Forelimb muscle (tissue), 1 donor: ENCODE measurements at regions not wholly inside any gene's neighbourhood (a gene's known extent, or its start where the extent isn't known, plus 50 kb on each side); places are given as distances from the start of the nearest gene placed in this dataset.
"Not testable (repeated sequence)": the region's sequence is repeated elsewhere in the genome, so short reads cannot be mapped to it uniquely, and the experiment has no call there.

Source experiments
- DNase-seq: peaks from one replicate; pipeline ENCODE4 v3.0.0-alpha.2; 2013; ENCODE audit warnings: low read depth

GRCh38 chr18:76643996-76644395 lies 149.0 kb upstream of the ZNF516 start:
- DNase-seq, result no peak

DNA sequence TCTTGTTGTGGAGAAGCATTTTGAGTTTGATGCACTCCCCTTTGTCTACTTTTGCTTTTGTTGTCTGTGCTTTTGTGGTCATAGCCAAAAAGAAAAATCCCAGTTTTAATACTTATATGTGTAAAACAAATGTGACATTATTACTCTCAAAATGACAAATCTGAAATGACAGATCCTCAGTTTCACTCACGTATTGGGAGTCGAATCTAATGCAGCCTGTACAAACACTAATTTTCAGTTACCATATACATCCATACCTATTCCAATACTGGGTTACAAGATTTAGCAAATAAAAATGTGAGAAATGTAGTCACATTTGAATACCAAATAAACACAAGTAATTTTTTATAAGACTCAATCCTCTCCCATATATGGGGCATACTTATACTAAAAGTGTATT lies 148.2 kb upstream of the ZNF516 start:
- DNase-seq, result no peak

DNA sequence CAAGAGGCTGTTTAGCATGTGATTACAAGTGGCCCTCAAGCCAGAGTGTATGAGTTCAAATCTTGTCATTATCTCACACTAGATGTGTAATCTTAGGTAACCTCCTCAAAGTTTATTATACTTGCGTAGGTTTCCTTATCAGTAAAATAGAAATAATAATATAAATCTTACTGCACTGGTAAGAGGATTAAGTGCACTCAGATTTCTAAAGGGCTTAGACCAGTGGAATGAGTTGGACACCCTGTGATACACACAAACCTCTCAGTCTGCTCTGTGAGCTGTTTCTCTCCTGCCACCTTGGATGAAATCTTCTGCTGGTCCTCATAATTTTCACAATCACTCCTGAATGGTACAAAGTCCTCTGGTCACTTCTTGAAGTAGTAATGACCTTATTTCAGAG lies 145.4 kb upstream of the ZNF516 start:
- DNase-seq, result no peak

GRCh38 chr18:76634564-76634963 lies 139.5 kb upstream of the ZNF516 start:
- no peak for DNase-seq

- DNase-seq, result no peak
Observed at GRCh38 chr18:76633588-76634269, 138.7 kb upstream of the ZNF516 start.

DNA sequence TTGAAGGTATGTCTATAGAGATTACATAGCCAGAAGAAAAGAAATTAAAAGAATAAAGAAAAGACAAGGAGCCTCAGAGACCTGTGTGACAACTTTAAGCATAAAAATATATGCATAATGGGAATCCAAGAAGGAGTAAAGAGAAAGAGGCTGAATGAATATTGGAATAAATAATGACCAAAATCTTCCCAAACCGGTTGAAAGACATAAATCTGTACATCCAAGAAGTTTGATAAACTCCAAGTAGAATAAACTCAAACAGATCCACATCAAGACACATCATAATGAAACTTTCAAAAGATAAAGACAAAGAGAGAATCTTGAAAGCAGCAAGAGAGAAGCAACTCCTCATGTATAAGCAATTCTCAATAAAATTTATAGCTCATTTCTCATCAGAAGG lies 132.4 kb upstream of the ZNF516 start:
- DNase-seq, result no peak

- no peak for DNase-seq
Observed at GRCh38 chr18:76626991-76627390, 131.9 kb upstream of the ZNF516 start.

- DNase-seq, result no peak
Observed at GRCh38 chr18:76622651-76623050, 127.6 kb upstream of the ZNF516 start.

- DNase-seq, result no peak
Observed at GRCh38 chr18:76621782-76622495, 126.9 kb upstream of the ZNF516 start.

- DNase-seq, result no peak
Observed at GRCh38 chr18:76621226-76621625, 126.2 kb upstream of the ZNF516 start.

DNA sequence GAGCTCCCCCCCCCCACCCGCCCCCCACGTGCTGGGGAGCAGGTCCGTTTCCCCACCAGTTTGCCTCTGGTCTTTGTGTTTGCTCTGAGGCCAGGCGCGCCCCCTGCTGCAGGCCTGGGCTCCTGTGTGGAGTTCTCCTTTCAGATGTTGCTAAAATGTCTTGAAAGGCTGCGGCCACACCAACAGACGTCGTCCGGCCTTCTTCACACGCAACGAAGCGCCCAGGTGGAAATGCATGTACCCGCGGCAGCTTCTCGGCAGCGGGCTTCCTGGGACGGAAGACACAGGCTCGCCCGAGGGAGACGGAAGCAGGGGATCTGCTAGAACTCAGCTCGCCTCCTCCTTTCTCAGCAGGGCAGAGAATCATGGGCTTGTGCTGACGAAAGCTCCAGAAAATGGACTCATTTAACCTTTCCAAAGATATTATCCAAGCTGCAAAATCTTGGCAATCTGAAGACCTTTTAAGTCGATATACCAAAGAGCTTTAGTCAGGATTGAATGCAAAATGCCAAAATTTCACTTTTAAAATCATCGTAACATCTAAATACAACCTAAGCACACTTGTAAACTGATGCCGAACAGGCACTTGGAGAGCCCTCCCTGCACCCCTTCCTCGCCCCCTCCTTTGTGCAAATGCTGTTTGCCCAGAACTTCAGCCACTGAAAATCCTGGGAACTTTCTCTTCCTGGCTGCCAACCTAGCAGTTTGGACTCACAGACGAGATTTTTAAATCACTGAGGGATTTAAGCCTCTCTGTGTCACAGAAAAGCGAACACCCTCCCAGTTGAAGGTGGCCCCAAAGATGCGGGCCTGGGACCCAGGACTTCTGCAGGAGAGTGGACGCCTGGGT lies 125.5 kb upstream of the ZNF516 start:
- no peak for DNase-seq

DNA sequence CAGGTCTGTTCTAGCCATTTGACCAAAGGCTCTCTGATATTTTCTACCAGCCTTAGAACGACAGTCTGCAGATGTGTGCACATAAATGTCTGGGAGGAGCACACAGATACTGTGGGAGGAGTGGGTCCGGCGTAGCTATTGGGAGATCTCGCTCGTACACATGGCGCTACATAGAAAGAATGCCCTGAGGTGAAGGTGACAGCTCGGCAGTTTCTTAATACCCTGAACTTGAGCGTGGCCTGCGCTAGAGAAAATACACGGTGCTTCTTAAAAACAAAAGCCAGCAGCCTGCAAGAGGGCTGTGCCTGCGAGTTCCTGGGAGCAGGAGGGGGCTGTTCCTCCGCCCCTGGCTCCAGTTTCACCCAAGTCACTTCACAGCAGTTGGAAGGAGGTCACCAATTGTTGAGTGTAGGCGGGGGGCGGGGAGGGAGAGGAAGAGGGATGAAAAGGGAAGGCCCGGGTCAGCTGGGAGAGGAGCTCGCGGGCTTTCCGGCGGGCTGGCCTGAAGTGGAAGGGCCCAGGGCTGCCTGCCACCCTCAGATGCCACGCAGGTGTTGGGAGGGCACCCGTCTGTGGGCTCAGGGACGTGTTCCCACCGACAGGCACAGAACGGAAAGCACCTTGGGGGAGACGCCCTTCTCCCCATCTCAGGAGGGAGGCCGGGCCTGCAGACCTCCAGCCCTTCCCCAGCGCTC lies 124.7 kb upstream of the ZNF516 start:
- no peak for DNase-seq

GRCh38 chr18:76619261-76619620 lies 124.2 kb upstream of the ZNF516 start:
- DNase-seq, result no peak

DNA sequence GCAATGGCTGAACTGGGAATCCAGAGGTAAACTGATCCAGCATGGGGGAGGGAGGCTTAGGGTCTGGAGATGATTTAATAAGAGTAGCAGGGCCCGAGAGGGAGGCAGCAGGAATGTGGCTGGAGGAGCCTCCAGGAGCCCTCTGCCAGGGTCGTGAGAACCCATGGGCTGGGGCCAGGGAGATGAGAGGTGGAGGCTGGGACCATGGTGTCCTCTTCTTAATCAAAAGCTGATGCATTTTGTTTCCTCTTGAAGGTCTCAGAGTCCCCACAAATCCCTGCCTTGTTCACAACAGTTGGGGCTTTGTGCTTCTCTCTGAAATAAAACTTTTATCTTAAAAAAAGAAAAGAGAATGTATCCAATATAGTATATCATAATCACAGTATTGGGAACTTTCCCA lies 123.7 kb upstream of the ZNF516 start:
- DNase-seq, result no peak

GRCh38 chr18:76616373-76616772 lies 121.3 kb upstream of the ZNF516 start:
- DNase-seq, result no peak

DNA sequence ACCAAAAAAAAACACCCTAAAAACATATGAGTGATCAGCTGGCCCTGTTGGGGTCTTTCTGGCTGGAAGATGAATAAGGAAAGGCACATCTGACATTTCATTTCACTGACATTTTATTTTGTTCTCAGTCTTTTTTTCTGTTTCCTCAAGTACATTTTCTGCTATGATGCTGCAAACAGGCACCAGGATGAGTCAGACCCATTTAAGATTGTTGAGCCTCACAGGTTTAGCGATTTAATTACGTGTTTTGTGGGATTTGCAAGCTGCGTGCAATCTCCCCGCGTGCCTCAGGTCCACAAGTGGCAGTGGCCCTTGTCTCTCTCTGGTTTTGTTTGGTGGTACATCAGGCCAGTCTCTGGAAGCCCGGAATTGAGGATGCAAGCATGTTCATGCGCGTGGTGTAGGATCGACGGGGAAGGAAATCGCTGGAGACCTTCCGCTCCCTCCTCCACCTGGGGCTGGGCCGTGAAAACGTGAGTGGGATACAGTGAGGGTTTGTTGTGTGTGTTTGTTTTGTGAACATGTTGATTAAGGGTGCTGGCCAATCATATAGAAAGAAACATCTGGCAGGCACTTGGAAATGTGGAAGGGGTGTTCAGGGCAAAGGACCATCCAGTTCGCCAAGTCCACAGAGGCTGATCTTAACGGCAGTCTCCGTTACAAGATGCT lies 120.2 kb upstream of the ZNF516 start:
- DNase-seq, result no peak

GRCh38 chr18:76613755-76614120 lies 118.7 kb upstream of the ZNF516 start:
- no peak for DNase-seq

DNA sequence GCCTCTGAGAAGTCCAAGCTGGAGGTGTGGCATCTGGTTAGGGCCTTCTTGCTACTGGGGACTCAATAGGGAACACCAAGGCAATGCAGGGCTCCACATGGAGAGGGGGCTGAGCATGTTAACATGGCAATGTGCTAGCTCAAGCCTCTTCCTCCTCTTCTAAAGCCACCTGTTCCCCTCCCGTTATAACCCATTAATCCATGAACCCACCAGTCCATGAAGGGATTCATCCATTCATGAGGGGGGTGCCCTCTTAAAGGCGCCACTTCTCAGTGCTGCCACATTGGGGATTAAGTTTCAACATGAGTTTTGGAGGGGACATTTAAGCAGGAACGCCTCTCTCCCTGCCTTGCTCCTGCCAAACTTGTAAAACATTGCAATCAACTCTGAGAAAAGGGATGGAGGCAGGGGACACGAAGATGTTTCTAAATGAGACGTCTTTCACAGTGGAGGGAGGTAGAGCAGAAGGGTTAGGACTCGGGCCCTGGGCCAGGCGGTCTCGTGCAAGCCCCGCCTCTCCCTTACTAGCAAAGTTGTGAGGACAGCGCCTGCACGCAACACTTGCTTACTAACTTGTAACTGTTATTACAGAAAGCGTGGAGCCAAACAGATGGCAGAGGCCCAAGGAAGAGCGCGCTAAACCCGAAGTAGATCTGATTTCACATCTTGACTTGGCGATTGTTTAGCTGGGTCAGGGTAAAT lies 118.2 kb upstream of the ZNF516 start:
- DNase-seq, result no peak

- not testable (repeated sequence) for DNase-seq
Observed at GRCh38 chr18:76611750-76612045, 116.7 kb upstream of the ZNF516 start.

DNA sequence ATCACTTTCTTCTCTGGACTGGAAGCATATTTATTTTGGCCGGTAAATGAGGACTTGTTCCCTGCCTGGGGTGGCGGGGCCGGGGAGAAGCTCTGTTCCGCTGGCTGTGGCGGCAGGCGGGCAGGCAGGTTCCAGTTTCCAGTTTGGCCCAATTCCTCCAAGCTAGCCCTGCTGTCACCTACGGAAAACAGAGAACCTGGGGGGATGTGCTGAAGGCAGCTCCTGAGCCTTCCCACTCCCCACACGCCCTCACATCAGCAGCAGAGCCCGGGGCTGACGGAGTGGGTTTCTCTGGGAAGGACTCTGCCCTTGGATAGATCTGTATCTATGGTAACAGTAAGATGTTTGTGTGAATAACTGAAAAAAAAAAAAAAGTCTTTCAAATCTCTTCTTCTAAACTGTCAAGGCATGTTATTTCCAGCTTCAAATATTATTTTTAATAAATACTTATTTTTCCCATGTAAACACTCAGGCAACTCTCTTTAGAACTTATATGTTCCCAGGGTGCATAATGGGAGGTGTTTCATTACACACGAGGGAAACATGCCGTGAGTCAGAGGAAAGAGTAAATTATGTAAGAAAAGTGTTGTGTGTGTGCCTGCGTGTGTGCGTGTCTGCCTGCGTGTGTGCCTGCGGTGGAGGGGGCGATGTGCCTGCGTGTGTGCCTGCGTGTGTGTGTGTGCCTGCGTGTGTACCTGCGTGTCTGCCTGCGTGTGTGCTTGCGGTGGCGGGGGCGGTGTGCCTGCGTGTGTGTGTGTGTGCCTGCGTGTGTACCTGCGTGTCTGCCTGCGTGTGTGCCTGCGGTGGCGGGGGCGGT lies 116.1 kb upstream of the ZNF516 start:
- DNase-seq, result no peak
